GM10266 (cell line): ENCODE measurements at regions not wholly inside any gene's neighbourhood (a gene's known extent, or its start where the extent isn't known, plus 50 kb on each side); places are given as distances from the start of the nearest gene placed in this dataset.

ENCODE experiments used
- DNase-seq: peaks from one replicate; pipeline ENCODE4 v3.0.0; 2012; ENCODE audit errors: extremely low spot score
- TF ChIP-seq, protein P1 (sequence below): IDR thresholded peaks from 2 replicates; pipeline ENCODE4 v1.5.1; 2012; ENCODE audit warnings: mild to moderate bottlenecking, low read depth; ENCODE audit not compliant: control insufficient read depth, insufficient read depth; ENCODE audit errors: missing control alignments

DNA sequence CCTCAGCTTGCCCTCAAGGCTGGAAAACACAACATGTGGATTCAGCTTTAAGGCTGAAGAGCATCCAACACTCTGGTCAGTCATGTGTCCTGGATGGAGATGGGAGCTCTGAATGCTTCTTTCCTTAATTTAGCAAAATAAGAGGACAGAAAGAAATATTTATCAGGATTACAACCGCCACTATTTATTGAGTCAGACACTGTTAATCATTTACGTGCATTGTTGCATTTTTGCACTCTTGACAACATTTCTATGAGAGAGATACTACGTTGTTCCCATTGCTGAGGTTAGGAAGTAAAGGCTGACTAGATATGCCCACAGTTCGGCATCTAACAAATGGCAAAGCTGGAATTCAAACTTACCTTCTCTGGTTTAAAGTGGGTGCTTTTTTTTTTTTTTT is 101.8 kb upstream of the KMT2C start:
- TF ChIP-seq, protein P1, sequence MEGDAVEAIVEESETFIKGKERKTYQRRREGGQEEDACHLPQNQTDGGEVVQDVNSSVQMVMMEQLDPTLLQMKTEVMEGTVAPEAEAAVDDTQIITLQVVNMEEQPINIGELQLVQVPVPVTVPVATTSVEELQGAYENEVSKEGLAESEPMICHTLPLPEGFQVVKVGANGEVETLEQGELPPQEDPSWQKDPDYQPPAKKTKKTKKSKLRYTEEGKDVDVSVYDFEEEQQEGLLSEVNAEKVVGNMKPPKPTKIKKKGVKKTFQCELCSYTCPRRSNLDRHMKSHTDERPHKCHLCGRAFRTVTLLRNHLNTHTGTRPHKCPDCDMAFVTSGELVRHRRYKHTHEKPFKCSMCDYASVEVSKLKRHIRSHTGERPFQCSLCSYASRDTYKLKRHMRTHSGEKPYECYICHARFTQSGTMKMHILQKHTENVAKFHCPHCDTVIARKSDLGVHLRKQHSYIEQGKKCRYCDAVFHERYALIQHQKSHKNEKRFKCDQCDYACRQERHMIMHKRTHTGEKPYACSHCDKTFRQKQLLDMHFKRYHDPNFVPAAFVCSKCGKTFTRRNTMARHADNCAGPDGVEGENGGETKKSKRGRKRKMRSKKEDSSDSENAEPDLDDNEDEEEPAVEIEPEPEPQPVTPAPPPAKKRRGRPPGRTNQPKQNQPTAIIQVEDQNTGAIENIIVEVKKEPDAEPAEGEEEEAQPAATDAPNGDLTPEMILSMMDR, result no peak
- DNase-seq, result no peak

- DNase-seq, result no peak
- TF ChIP-seq, protein P1, result no peak
Observed at GRCh38 chr7:152528612-152529011, 92.8 kb upstream of the KMT2C start.

DNA sequence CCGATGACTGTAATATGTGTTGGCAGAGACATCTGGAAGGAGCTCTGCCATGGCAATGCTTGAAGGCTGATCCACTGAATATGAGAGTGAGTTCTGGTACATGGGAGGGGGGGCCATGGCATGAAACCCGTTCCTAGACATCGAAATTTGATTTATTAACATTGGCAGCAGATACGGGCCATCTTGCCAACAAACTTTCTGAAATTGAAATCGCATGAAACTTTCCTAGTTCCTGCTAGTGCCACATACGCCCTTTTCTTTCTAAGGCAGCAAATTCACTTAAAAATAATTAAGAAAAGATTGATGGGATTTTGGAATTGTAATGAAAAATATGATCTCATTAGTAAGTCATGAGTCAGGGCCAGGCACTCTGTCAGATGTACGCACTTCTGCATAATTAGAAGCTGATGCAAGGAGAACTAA is 91.8 kb upstream of the KMT2C start:
- TF ChIP-seq, protein P1, result no peak
- no peak for DNase-seq

DNA sequence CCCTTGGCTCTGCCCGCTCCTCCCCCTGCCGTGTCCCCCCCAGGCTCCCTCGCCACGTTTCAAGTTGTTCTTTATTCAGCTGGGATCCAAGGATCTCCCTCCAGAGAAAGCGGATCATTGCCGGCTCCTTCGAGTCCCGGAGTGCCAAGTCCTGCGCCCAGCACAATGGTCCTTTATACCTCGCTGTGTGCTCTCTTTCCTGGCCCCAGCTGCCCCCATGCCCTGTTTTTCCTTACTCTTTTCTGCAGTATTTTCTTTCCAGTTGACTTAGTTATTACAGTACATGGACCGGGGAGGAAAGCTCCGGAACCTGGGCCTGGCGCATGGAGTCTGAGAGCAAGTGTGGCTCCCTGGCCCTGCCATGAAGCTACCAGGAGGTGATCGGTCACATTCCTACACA is 88.1 kb upstream of the KMT2C start:
- TF ChIP-seq, protein P1, result no peak
- no peak for DNase-seq

DNA sequence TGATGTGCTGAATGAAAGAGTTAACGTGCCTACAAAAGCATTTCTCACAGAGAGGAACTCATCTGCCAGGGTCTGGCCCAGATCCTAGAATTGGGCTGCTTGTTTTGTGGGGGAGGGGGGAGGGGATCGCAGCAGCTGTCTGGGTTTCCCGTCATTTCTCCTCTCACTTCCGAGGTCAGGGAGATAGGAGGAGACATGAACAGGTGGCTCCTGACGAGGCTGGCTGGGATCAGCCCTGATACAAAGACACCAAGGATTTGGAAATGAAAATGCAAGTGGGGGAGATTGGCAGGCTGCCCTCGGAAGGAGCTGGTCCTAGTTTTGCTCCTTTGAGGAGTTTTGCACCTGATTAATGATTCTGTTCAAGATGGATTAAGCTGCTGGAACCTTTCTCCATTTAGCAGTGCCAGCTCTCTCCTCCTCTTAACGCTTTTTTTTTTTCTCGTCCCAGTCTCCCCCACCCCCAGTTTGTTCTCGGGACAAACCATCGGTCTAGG is 86.8 kb upstream of the KMT2C start:
- TF ChIP-seq, protein P1, result no peak
- no peak for DNase-seq

- no peak for DNase-seq
- TF ChIP-seq, protein P1, result no peak
Observed at GRCh38 chr7:152521420-152522337, 85.9 kb upstream of the KMT2C start.

GRCh38 chr7:152520861-152521302 is 85.1 kb upstream of the KMT2C start:
- DNase-seq, result no peak
- TF ChIP-seq, protein P1, result no peak
